Neuronal stem cell (in vitro differentiated cells): ENCODE measurements at regions not wholly inside any gene's neighbourhood (a gene's known extent, or its start where the extent isn't known, plus 50 kb on each side); places are given as distances from the start of the nearest gene placed in this dataset. TPM values are rescaled to one million over a fixed set of nuclear protein-coding genes. Genes with fewer than 3 reads are reported as not detected.

Source experiments
- DNase-seq: peaks from one replicate; pipeline ENCODE4 v3.0.0-alpha.2; 2013; ENCODE audit warnings: low spot score
- H2AFZ ChIP-seq: one replicate; pipeline ENCODE4 v1.6.1; 2013; ENCODE audit warnings: mild to moderate bottlenecking, low read length, inconsistent platforms
- H2AK5ac ChIP-seq: 2 replicates; pipeline ENCODE4 v1.6.1; 2013; ENCODE audit warnings: low read depth, mild to moderate bottlenecking, inconsistent platforms, low read length, moderate library complexity, mixed read lengths
- H2BK120ac ChIP-seq: 2 replicates; pipeline ENCODE4 v1.6.1; 2013; ENCODE audit warnings: low read depth, mild to moderate bottlenecking, inconsistent platforms, low read length, moderate library complexity, mixed read lengths
- H2BK12ac ChIP-seq: one replicate; pipeline ENCODE4 v1.6.1; 2013; ENCODE audit warnings: low read length, inconsistent platforms
- H2BK15ac ChIP-seq: 2 replicates; pipeline ENCODE4 v1.6.1; 2013; ENCODE audit warnings: mild to moderate bottlenecking, low read length, inconsistent platforms, mixed read lengths
- H2BK5ac ChIP-seq: one replicate; pipeline ENCODE4 v1.6.1; 2013; ENCODE audit warnings: inconsistent platforms, mild to moderate bottlenecking, low read length, moderate library complexity
- H3K14ac ChIP-seq: one replicate; pipeline ENCODE4 v1.6.1; 2013; ENCODE audit warnings: low read length, inconsistent platforms
- H3K18ac ChIP-seq: 2 replicates; pipeline ENCODE4 v1.6.1; 2013; ENCODE audit warnings: low read length, inconsistent platforms
- H3K23ac ChIP-seq: 2 replicates; pipeline ENCODE4 v1.6.1; 2013; ENCODE audit warnings: low read depth, mild to moderate bottlenecking, mixed read lengths, low read length, inconsistent platforms; ENCODE audit not compliant: poor library complexity
- H3K27ac ChIP-seq: replicated peaks from 3 replicates; pipeline ENCODE4 v1.5.1; 2013; ENCODE audit warnings: low read length, inconsistent platforms
- H3K27me3 ChIP-seq, 3 experiments: 2 replicates each; pipeline ENCODE4 v1.6.1; 2013; ENCODE audit warnings: low read length in 3 of 3, mild to moderate bottlenecking in 2 of 3, inconsistent platforms in 1 of 3, low read depth in 1 of 3, mixed read lengths in 1 of 3, moderate library complexity in 1 of 3; ENCODE audit not compliant: control insufficient read depth in 3 of 3, insufficient read depth in 3 of 3
- H3K36me3 ChIP-seq, 2 donors: replicated peaks in 1 of 2; 2 replicates each; pipeline ENCODE4 v1.6.1; 2013; ENCODE audit warnings: low read length in 2 of 2; ENCODE audit not compliant: control insufficient read depth in 2 of 2, insufficient read depth in 2 of 2
- H3K4ac ChIP-seq: 2 replicates; pipeline ENCODE4 v1.6.1; 2013; ENCODE audit warnings: inconsistent platforms, mild to moderate bottlenecking, low read length, moderate library complexity
- H3K4me1 ChIP-seq, 2 donors: 1 replicate in 1 of 2; 2 replicates in 1 of 2; pipeline ENCODE4 v1.6.1; 2013; ENCODE audit warnings: low read length in 2 of 2, low read depth in 1 of 2; ENCODE audit not compliant: control insufficient read depth in 2 of 2, insufficient read depth in 1 of 2
- H3K4me2 ChIP-seq: one replicate; pipeline ENCODE4 v1.6.1; 2013; ENCODE audit warnings: mild to moderate bottlenecking, low read length, inconsistent platforms; ENCODE audit not compliant: insufficient read depth, poor library complexity, severe bottlenecking
- H3K4me3 ChIP-seq, 2 donors: 2 replicates each; pipeline ENCODE4 v1.5.1; 2013; ENCODE audit warnings: low read length in 2 of 2, mild to moderate bottlenecking in 2 of 2, inconsistent platforms in 1 of 2, moderate library complexity in 1 of 2
- H3K79me1 ChIP-seq: one replicate; pipeline ENCODE4 v1.6.1; 2013; ENCODE audit warnings: low read depth, mild to moderate bottlenecking, inconsistent platforms, low read length, moderate library complexity
- H3K9ac ChIP-seq: one replicate; pipeline ENCODE4 v1.6.1; 2013; ENCODE audit warnings: mild to moderate bottlenecking, low read depth, low read length, inconsistent platforms; ENCODE audit not compliant: poor library complexity
- H3K9me3 ChIP-seq, 2 donors: replicated peaks in 1 of 2; 2 replicates each; pipeline versions ENCODE3 to v1.6.1; 2013; ENCODE audit warnings: low read length in 2 of 2, mild to moderate bottlenecking in 2 of 2, inconsistent platforms in 1 of 2, low read depth in 1 of 2, mixed read lengths in 1 of 2, moderate library complexity in 1 of 2; ENCODE audit not compliant: control insufficient read depth in 2 of 2, insufficient read depth in 1 of 2
- H4K8ac ChIP-seq: one replicate; pipeline ENCODE4 v1.6.1; 2013; ENCODE audit warnings: low read depth, mild to moderate bottlenecking, inconsistent platforms, low read length, moderate library complexity
- H4K91ac ChIP-seq: one replicate; pipeline ENCODE4 v1.6.1; 2013; ENCODE audit warnings: low read length, low read depth, mild to moderate bottlenecking, inconsistent platforms; ENCODE audit not compliant: poor library complexity
- WGBS, 2 donors: extraction: QIAGEN DNeasy Blood & Tissue Kit; methylation state at CpG; one replicate each; pipeline ENCODE4 v1.1.7; 2013; ENCODE audit warnings: missing lambda C conversion rate in 2 of 2, mixed read lengths in 1 of 2; ENCODE audit not compliant: insufficient read length in 2 of 2, insufficient replicate concordance in 1 of 2; ENCODE audit errors: extremely low coverage in 2 of 2; 5-methylcytosine and 5-hydroxymethylcytosine counted together
- small RNA-seq: library from polyadenylated mRNA; stranded (forward); fragments of <200 nt; extraction: miRNeasy Mini kit (QIAGEN cat#:217004); gene quantifications from one replicate; pipeline ENCODE3, GENCODE V24; 2013; ENCODE audit not compliant: insufficient read depth

GRCh38 chr2:215487002-215487372 is 51.1 kb upstream of the FN1 start:
- H3K9me3 ChIP-seq = no peaks in the 10 kb centered on the region
- H3K14ac ChIP-seq = no peak overlapping the region
- H3K27ac ChIP-seq = no peak overlapping the region
- H3K23ac ChIP-seq = no peak overlapping the region
- H3K27me3 ChIP-seq = no peaks in the 10 kb centered on the region
- H4K8ac ChIP-seq = no peak overlapping the region
- no peak overlapping the region for H2BK15ac ChIP-seq
- H3K4me3 ChIP-seq = no peak overlapping the region
- H3K4me1 ChIP-seq = no peaks in the 10 kb centered on the region
- no peaks in the 10 kb centered on the region for H3K79me1 ChIP-seq
- no peak for DNase-seq
- no peak overlapping the region for H3K18ac ChIP-seq
- no CpG with 5 or more reads among the region's 4 CpGs for WGBS, 2 donors
- H2BK5ac ChIP-seq = no peak overlapping the region
- H4K91ac ChIP-seq = no peak overlapping the region
- no peak overlapping the region for H2AK5ac ChIP-seq
- H3K36me3 ChIP-seq = no peaks in the 10 kb centered on the region
- no peak overlapping the region for H2AFZ ChIP-seq
- H3K9ac ChIP-seq = no peak overlapping the region
- no peak overlapping the region for H3K4me2 ChIP-seq
- H2BK120ac ChIP-seq = no peak overlapping the region
- H2BK12ac ChIP-seq = no peak overlapping the region
- H3K4ac ChIP-seq = no peak overlapping the region

- Histone ChIP-seq H3K4me3 (no peak overlapping the region), H2BK5ac (no peak overlapping the region), H4K8ac (no peak overlapping the region), H2BK120ac (no peak overlapping the region), H3K4me1 (no peaks in the 10 kb centered on the region), H2AFZ (no peak overlapping the region), H3K27ac (no peak overlapping the region), H3K4ac (no peak overlapping the region), H2BK15ac (no peak overlapping the region), H2AK5ac (no peak overlapping the region), H3K4me2 (no peak overlapping the region), H3K9me3 (no peaks in the 10 kb centered on the region), H3K27me3 (no peaks in the 10 kb centered on the region), H3K9ac (no peak overlapping the region), H3K79me1 (no peaks in the 10 kb centered on the region), H3K14ac (no peak overlapping the region), H3K36me3 (no peaks in the 10 kb centered on the region), H2BK12ac (no peak overlapping the region), H4K91ac (no peak overlapping the region), H3K18ac (no peak overlapping the region), H3K23ac (no peak overlapping the region)
- no CpG with 5 or more reads among the region's 2 CpGs for whole genome bisulfite sequencing, 2 donors
- DNase-seq = no peak
Observed at GRCh38 chr2:215486291-215487001, 50.6 kb upstream of the FN1 start.

Small RNA genes in the stretch of these regions (small RNA-seq; reads per million reads assigned to genes)
- not detected for gene AC093850.1
